ENCODE measurements at regions not wholly inside any gene's neighbourhood (a gene's known extent, or its start where the extent isn't known, plus 50 kb on each side); places are given as distances from the start of the nearest gene placed in this dataset.
"Not testable (repeated sequence)": the region's sequence is repeated elsewhere in the genome, so short reads cannot be mapped to it uniquely, and the experiment has no call there.

DNA sequence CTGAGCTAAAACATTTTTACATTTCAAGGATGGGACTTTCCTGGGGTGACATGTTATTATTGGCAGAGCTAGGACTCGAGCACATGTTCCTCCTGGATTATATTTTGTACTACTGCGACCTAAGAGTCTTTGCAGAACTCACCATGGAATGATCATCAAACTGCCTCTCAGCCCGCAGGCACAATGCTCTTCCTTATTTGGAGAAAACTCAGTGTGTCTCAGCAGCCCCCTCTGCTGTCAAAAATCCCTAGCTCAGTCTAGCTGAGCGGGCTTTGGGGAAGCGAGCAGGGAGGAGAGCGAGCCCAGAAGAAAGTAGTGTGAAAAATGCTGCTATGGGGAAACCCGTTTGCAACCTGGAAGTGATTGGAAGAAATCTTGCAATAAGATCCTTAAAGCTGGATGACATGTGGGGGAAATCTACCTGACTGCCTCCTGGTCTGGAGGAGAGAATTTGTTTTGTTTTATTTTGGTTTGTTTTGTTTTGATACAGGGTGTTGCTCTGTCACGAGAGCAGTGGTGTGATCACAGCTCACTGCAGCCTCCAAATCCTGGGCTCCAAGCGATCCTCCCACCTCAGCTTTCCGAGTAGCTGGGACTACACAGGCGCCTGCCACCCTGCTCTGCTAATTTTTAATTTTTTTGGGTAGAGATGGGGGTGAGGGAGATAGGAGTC lies 89.9 kb upstream of the CLINT1 start:
- peak overlapping the region; percentile 5 for H3K4me3 Mint-ChIP-seq
- no peaks in the 10 kb centered on the region for H3K9me3 Mint-ChIP-seq
- peaks cover 6% of the 10 kb centered on the region for H3K4me1 Mint-ChIP-seq
- H3K36me3 Mint-ChIP-seq (ENCODE audit: insufficient read depth): no peaks in the 10 kb centered on the region
- ATAC-seq (replicated peaks; ENCODE audit: extremely low read depth, poor library complexity, severe bottlenecking) (peak; percentile 91), DNase-seq (ENCODE audit: low spot score in 2 of 2) (peak; percentile 59 to 60)
- no peak overlapping the region for H3K27ac Mint-ChIP-seq (ENCODE audit: low read depth)
- H3K27me3 Mint-ChIP-seq: peaks cover 55% of the 10 kb centered on the region

DNA sequence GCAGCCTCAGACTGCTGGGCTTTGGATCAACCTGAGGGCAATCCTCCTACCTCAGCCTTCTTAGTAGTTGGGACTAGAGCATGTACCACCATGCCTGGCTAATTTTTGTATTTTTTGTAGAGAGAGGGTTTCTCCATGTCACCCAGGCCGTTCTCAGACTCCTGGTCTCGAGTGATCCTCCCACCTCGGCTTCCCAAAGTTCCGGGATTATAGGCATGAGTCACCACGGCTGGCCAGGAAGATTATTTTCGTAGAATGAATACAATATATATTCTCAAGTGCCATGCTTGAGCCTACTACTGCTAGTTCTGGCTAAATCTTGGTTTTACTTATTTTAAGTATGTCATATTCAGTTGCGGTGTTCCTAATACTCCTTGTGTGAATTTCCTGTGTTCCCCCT lies 88.2 kb upstream of the CLINT1 start:
- ATAC-seq (replicated peaks; ENCODE audit: extremely low read depth, poor library complexity, severe bottlenecking): no peak
- Mint-ChIP-seq H3K9me3 (no peaks in the 10 kb centered on the region), H3K27me3 (peaks cover 42% of the 10 kb centered on the region), H3K4me1 (peaks cover 6% of the 10 kb centered on the region), H3K36me3 (ENCODE audit: insufficient read depth) (no peaks in the 10 kb centered on the region), H3K4me3 (no peak overlapping the region), H3K27ac (ENCODE audit: low read depth) (no peak overlapping the region)
- DNase-seq (ENCODE audit: low spot score in 2 of 2): no peak

DNA sequence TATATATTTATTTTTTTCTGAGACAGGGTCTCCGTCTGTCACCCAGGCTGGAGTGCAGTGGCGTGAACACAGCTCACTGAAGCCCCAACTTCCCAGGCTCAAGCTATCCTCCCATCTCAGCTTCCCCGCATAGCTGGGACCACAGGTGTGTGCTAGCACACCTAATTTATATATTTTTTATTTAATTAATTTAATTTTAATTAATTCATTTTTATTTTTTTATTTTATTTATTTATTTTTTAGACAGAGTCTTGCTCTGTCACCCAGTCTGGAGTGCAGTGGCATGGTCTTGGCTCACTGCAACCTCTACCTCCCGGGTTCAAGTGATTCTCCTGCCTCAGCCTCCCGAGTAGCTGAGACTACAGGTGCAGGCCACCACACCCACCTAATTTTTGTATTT lies 86.9 kb upstream of the CLINT1 start:
- H3K9me3 Mint-ChIP-seq; H3K4me1 Mint-ChIP-seq; H3K36me3 Mint-ChIP-seq (ENCODE audit: insufficient read depth); ATAC-seq (replicated peaks; ENCODE audit: extremely low read depth, poor library complexity, severe bottlenecking); H3K4me3 Mint-ChIP-seq; H3K27ac Mint-ChIP-seq (ENCODE audit: low read depth); DNase-seq (ENCODE audit: low spot score in 2 of 2): not testable (repeated sequence)
- peaks cover 34% of the 10 kb centered on the region for H3K27me3 Mint-ChIP-seq

DNA sequence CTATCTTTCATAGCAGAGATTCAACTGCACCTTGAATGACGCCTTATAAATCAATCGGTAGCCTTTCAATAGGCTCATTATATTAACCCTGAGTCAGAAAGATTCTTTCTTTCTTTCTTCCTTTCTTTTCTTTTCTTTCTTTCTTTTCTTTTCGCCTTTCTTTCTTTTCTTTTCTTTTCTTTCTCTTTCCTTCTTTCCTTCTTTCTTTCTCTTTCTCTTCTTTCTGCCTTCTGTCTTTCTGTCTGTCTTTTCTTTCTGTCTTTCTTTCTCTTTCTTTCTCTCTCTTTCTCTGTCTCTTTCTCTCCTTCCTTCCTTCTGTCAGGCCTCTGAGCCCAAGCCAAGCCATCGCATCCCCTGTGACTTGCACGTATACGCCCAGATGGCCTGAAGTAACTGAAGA lies 86.0 kb upstream of the CLINT1 start:
- H3K4me3 Mint-ChIP-seq: no peak overlapping the region
- H3K27ac Mint-ChIP-seq (ENCODE audit: low read depth): no peak overlapping the region
- peaks cover 29% of the 10 kb centered on the region for H3K27me3 Mint-ChIP-seq
- H3K9me3 Mint-ChIP-seq: no peaks in the 10 kb centered on the region
- peaks cover 6% of the 10 kb centered on the region for H3K4me1 Mint-ChIP-seq
- no peak for ATAC-seq (replicated peaks; ENCODE audit: extremely low read depth, poor library complexity, severe bottlenecking)
- no peaks in the 10 kb centered on the region for H3K36me3 Mint-ChIP-seq (ENCODE audit: insufficient read depth)
- DNase-seq (ENCODE audit: low spot score in 2 of 2): no peak

DNA sequence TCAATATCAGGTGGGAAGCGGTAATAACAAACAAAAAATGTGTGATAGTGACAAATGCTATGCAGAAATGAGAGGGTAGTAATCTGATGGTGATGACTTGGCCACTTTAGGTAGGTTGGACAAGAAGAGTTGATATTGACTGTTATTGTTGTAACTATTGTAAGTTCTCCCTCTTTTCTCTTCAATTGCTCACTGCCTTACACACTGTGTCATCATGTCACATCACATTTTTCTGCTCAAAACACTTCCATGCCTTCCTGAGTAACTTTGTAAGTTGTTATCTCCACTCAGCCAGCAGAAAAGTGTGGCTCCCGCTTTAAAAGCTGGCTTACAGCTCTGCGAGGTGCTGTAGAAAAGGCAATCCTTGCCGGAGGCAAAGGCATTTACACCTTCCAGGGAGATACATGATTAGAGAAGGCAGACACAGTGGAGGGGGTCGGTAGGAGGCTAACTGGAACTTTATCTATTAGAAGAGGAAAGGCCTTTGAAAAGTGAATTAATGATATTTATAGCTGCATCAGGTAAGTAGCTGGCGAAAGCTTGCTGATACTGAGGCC lies 85.2 kb upstream of the CLINT1 start:
- Mint-ChIP-seq H3K27ac (ENCODE audit: low read depth) (no peak overlapping the region), H3K4me3 (no peak overlapping the region), H3K4me1 (peaks cover 6% of the 10 kb centered on the region), H3K36me3 (ENCODE audit: insufficient read depth) (no peaks in the 10 kb centered on the region), H3K27me3 (peaks cover 21% of the 10 kb centered on the region), H3K9me3 (no peaks in the 10 kb centered on the region)
- no peak for DNase-seq (ENCODE audit: low spot score in 2 of 2)
- ATAC-seq (replicated peaks; ENCODE audit: extremely low read depth, poor library complexity, severe bottlenecking): no peak

DNA sequence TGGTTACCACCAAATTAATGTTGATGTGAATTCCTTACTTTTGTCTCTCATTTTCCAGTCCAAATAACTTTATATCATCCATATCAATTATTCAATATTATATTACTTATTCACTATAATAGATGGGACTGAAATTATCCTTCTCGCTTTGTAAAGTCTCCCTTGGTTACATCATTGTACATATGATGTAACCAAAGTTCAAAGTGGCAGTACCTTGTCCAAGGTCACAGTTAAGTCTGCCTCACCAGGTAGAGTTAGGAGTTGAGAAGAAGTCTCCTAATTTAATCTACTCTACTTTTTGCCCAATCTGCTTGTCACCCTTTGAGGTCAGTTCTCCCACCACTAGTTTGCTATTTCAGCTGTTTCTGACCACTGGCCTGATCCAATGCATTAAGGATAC lies 83.7 kb upstream of the CLINT1 start:
- no peaks in the 10 kb centered on the region for H3K36me3 Mint-ChIP-seq (ENCODE audit: insufficient read depth)
- H3K27me3 Mint-ChIP-seq: peaks cover 20% of the 10 kb centered on the region
- H3K27ac Mint-ChIP-seq (ENCODE audit: low read depth): no peak overlapping the region
- no peaks in the 10 kb centered on the region for H3K4me1 Mint-ChIP-seq
- DNase-seq (ENCODE audit: low spot score in 2 of 2): no peak
- ATAC-seq (replicated peaks; ENCODE audit: extremely low read depth, poor library complexity, severe bottlenecking): no peak
- H3K9me3 Mint-ChIP-seq: no peaks in the 10 kb centered on the region
- no peak overlapping the region for H3K4me3 Mint-ChIP-seq

DNA sequence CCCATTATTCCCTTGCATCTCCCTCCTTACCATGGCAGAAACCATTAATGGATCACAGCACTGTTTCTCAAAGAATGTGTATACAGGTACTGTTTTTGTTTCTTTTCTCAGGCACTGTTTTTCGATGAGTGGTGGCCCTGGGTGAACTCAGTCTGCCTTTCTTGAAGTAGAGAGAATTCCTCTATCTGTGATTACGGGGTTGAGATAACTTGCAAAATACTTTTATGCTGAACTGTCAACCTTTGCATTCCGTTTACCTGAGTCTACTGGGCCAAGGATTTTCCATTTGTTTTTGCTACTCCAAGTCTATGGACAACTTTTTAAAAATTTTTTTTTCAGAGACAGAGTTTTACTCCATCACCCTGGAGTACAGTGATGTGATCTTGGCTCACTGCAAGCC lies 82.7 kb upstream of the CLINT1 start:
- Mint-ChIP-seq H3K4me3 (no peak overlapping the region), H3K36me3 (ENCODE audit: insufficient read depth) (no peaks in the 10 kb centered on the region), H3K9me3 (no peaks in the 10 kb centered on the region), H3K27me3 (peaks cover 10% of the 10 kb centered on the region), H3K27ac (ENCODE audit: low read depth) (no peak overlapping the region), H3K4me1 (no peaks in the 10 kb centered on the region)
- DNase-seq (ENCODE audit: low spot score in 2 of 2) (no peak), ATAC-seq (replicated peaks; ENCODE audit: extremely low read depth, poor library complexity, severe bottlenecking) (no peak)

DNA sequence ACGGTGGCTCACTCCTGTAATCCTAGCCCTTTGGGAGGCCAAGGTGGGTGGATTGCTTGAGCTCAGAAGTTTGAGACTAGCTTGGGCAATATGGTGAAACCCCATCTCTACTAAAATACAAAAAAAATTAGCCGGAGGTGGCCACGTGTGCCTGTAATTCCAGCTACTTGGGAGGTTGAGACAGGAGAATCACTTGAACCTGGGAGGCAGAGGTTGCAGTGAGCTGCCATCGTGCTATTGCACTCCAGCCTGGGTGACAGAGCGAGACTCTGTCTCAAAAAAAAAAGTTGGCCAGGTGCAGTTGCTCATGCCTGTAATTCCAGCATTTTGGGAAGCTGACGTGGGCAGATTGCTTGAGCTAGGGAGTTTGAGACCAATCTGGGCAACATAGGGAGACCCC lies 79.2 kb upstream of the CLINT1 start:
- not testable (repeated sequence) for ATAC-seq (replicated peaks; ENCODE audit: extremely low read depth, poor library complexity, severe bottlenecking); H3K4me1 Mint-ChIP-seq; H3K36me3 Mint-ChIP-seq (ENCODE audit: insufficient read depth); H3K27me3 Mint-ChIP-seq; DNase-seq (ENCODE audit: low spot score in 2 of 2); H3K9me3 Mint-ChIP-seq; H3K4me3 Mint-ChIP-seq; H3K27ac Mint-ChIP-seq (ENCODE audit: low read depth)

DNA sequence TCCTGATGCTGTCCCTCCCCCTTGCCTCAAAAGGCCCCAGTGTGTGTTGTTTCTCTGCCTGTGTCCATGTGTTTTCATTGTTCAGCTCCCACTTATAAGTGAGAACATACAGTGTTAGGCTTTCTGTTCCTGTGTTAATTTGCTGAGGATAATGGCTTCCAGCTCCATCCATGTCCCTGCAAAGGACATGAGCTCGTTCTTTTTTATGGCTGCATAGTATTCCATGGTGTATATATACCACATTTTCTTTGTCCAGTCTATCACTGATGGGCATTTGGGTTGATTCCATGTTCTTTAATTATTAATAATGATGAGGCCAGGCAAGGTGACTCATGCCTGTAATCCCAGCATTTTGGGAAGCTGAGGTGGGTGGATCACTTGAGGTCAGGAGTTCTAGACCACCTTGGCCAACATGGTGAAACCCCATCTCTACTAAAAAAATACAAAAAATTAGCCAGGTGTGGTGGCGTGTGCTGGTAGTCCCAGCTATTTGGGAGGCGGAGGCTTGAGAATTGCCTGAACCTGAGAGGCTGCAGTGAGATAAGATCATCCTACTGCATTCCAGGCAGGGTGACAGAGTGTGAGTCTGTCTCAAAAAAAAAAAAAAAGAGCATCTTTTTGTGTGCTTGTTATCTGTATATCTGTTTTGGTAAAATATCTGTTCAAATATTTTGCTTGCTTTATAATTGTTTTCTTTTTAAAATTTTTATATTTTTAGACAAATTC lies 78.0 kb upstream of the CLINT1 start:
- ATAC-seq (replicated peaks; ENCODE audit: extremely low read depth, poor library complexity, severe bottlenecking); DNase-seq (ENCODE audit: low spot score in 2 of 2); H3K9me3 Mint-ChIP-seq; H3K36me3 Mint-ChIP-seq (ENCODE audit: insufficient read depth); H3K27me3 Mint-ChIP-seq; H3K4me3 Mint-ChIP-seq; H3K27ac Mint-ChIP-seq (ENCODE audit: low read depth); H3K4me1 Mint-ChIP-seq: not testable (repeated sequence)

DNA sequence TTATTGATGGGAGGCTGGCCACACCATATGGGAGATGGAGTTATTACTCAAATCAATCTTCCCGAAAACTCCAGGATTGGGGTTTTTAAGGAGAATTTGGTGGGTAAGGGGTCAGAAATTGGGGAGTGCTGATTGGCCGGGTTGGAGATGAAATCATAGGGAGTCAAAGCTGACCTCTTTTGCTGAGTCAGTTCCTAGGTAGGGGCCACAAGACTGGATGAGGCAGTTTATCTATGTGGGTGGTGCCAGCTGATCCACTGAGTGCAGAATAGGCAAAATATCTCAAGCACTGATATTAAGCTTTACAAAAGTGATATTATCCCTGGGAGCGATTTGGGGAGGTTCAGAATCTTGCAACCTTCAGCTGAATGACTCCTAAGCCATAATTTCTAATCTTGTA lies 75.7 kb upstream of the CLINT1 start:
- no peak overlapping the region for H3K27ac Mint-ChIP-seq (ENCODE audit: low read depth)
- DNase-seq (ENCODE audit: low spot score in 2 of 2) (no peak), ATAC-seq (replicated peaks; ENCODE audit: extremely low read depth, poor library complexity, severe bottlenecking) (no peak)
- no peaks in the 10 kb centered on the region for H3K36me3 Mint-ChIP-seq (ENCODE audit: insufficient read depth)
- H3K4me3 Mint-ChIP-seq: no peak overlapping the region
- H3K9me3 Mint-ChIP-seq: peaks cover 9% of the 10 kb centered on the region
- H3K27me3 Mint-ChIP-seq: peaks cover 9% of the 10 kb centered on the region
- no peaks in the 10 kb centered on the region for H3K4me1 Mint-ChIP-seq

DNA sequence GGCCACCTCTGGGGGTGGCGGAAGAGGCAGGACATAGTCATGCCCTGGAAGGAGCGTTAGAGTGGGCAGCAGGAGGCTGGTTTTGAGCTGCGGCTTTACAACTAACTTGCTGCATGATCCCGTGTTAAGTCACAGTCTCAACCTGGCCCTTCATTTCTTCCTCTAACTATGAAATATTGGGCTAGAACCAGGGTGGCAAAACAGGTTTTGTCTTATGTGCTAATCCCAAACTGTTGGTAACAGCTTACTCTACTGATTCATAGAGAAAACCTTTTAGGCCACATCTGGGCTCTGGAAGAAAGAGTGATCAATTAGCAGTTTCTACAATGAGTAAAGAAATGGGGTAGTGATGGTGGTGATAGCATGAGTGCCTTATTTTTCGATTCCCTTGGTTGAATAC lies 74.1 kb upstream of the CLINT1 start:
- no peak overlapping the region for H3K4me3 Mint-ChIP-seq
- no peaks in the 10 kb centered on the region for H3K4me1 Mint-ChIP-seq
- H3K27me3 Mint-ChIP-seq: no peaks in the 10 kb centered on the region
- peaks cover 9% of the 10 kb centered on the region for H3K9me3 Mint-ChIP-seq
- DNase-seq (ENCODE audit: low spot score in 2 of 2): no peak
- H3K36me3 Mint-ChIP-seq (ENCODE audit: insufficient read depth): no peaks in the 10 kb centered on the region
- no peak overlapping the region for H3K27ac Mint-ChIP-seq (ENCODE audit: low read depth)
- ATAC-seq (replicated peaks; ENCODE audit: extremely low read depth, poor library complexity, severe bottlenecking): no peak

DNA sequence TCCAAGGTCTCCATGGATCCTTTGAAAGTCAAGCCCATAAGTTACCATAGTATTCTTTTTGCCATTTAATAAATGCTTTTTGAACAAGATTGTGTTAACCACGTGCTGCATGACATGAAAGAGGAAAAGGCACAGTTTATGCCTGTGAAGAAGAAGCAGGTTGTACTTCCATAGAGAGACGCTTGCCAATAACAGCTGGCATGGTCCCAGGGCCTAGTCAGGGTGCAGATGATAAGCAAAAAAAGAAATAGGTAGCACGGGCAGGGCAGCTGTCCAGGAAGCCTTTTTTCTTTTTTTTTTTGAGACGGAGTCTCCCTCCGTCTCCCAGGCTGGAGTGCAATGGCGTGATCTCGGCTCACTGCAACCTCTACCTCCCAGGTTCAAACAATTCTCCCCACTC lies 71.8 kb upstream of the CLINT1 start:
- Mint-ChIP-seq H3K4me1 (no peaks in the 10 kb centered on the region), H3K36me3 (ENCODE audit: insufficient read depth) (no peaks in the 10 kb centered on the region), H3K4me3 (no peak overlapping the region), H3K27ac (ENCODE audit: low read depth) (no peak overlapping the region), H3K27me3 (no peaks in the 10 kb centered on the region), H3K9me3 (peaks cover 9% of the 10 kb centered on the region)
- ATAC-seq (replicated peaks; ENCODE audit: extremely low read depth, poor library complexity, severe bottlenecking): no peak
- DNase-seq (ENCODE audit: low spot score in 2 of 2): no peak

DNA sequence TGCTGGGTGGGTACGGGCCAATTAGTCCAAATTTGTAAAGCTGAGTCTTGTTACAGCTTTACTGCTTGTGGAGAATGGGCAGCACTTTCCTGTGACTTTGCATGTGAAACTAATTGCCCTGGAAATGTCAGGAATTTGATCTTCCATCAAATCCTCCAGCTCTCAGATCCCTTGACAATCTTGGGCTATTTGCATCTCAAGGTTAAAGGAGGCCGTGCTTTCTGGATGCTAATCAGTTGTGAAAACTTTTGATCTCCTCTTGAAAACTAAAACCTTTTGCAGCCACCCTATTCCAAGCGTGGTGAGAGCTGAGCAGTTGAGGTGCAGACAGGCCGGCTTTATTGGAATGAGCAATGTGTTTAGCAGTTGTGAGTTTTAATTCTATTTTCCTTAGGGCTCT lies 68.0 kb upstream of the CLINT1 start:
- no peak for DNase-seq (ENCODE audit: low spot score in 2 of 2)
- Mint-ChIP-seq H3K27me3 (no peaks in the 10 kb centered on the region), H3K27ac (ENCODE audit: low read depth) (no peak overlapping the region), H3K9me3 (no peaks in the 10 kb centered on the region), H3K4me1 (no peaks in the 10 kb centered on the region), H3K36me3 (ENCODE audit: insufficient read depth) (no peaks in the 10 kb centered on the region), H3K4me3 (no peak overlapping the region)
- ATAC-seq (replicated peaks; ENCODE audit: extremely low read depth, poor library complexity, severe bottlenecking): no peak

Data from central memory CD8-positive, alpha-beta T cell (primary cell).